Erythroblast (primary cell): ENCODE measurements at regions not wholly inside any gene's neighbourhood (a gene's known extent, or its start where the extent isn't known, plus 50 kb on each side); places are given as distances from the start of the nearest gene placed in this dataset.

Experiments
- GATA1 ChIP-seq: IDR thresholded peaks from 2 replicates; pipeline ENCODE4 v1.6.1; 2011; ENCODE audit warnings: low read depth, mild to moderate bottlenecking, control low read depth, low read length, moderate library complexity
- POLR2A ChIP-seq: IDR thresholded peaks from 2 replicates; pipeline ENCODE4 v1.6.1; 2011; ENCODE audit warnings: mild to moderate bottlenecking, low read length

DNA sequence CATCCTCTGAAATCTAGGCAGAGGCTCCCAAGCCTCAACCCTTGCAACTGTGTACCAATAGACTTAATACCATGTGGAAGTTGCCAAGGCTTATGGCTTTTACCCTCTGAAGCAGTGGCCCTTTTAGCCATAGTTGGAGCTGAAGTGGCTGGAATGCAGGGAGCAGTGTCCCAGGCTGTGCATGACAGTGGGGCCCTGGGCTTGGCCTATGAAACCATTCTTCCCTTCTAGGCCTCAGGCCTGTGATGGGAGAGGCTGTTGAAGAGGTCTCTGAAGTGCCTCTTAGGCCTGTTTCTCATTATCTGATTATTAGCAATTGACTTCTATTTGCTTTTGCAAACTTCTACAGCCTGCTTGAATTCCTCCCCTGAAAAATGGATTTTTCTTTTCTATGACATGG lies 612.7 kb upstream of the ZWINT start:
- TF ChIP-seq POLR2A (no peak), GATA1 (no peak)
